ENCODE measurements at regions not wholly inside any gene's neighbourhood (a gene's known extent, or its start where the extent isn't known, plus 50 kb on each side); places are given as distances from the start of the nearest gene placed in this dataset.
"Not testable (repeated sequence)": the region's sequence is repeated elsewhere in the genome, so short reads cannot be mapped to it uniquely, and the experiment has no call there.

DNA sequence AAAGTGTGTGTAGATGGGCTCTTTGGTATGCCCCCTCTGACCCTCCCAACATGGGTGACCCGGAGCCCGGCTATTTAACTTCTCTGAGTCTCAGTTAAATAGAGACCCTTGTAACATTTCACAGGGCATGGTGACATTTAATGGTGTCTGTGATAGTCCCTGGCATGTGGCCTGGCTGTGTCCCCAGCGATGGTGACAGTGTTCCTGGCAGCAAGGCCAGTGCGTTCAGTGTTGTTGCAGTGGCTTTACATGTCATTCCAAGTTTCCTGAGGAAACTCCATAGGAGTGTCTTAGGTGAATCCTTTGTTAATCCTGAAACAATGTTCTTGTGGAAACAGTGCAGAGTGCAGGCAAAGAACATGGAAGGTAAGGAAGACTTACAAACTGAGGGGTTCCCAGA lies 137.0 kb downstream of the RAMP3 start:
- H3K36me3 ChIP-seq (ENCODE audit: control insufficient read depth in 5 of 5, insufficient read depth in 5 of 5, low read length in 5 of 5), result no peaks in the 10 kb centered on the region
- H3K27ac ChIP-seq (ENCODE audit: low read depth, low read length), result no peak overlapping the region
- H3K4me3 ChIP-seq (ENCODE audit: low read depth in 1 of 5, low read length in 5 of 5), result no peak overlapping the region
- H3K9me3 ChIP-seq (ENCODE audit: control insufficient read depth in 5 of 5, low read length in 5 of 5), result peaks cover 0 to 3% (median 0%) of the 10 kb centered on the region in 5 donors
- no peaks in the 10 kb centered on the region for H3K4me1 ChIP-seq (ENCODE audit: control insufficient read depth in 5 of 5, insufficient read depth in 5 of 5, low read length in 5 of 5)
- H3K9ac ChIP-seq (ENCODE audit: low read length in 5 of 5), result no peak overlapping the region
- peaks cover 0 to 7% (median 2%) of the 10 kb centered on the region in 5 donors for H3K27me3 ChIP-seq (ENCODE audit: control insufficient read depth in 5 of 5, insufficient read depth in 4 of 5, low read length in 5 of 5)

DNA sequence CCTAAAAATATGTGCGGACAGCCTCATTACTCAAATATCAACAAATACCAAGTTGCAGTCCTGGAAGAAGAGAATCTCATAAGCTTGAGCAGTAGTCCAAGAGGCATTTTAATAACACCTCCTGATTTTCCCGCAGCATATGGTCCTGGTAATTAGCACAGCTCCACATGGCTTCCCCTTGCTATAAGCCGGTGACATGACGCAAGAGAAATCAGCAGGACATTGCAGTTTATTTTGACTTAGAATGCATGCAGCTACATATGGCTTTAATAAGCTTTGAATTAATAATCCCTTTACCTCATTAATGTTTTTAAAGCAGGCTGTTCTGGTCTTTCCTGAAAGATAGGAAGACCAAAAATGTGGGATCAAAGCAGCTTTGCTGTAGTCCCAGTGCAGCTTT lies 137.6 kb downstream of the RAMP3 start:
- H3K27me3 ChIP-seq (ENCODE audit: control insufficient read depth in 5 of 5, insufficient read depth in 4 of 5, low read length in 5 of 5), result peaks cover 0 to 7% (median 2%) of the 10 kb centered on the region in 5 donors
- no peak overlapping the region for H3K9ac ChIP-seq (ENCODE audit: low read length in 5 of 5)
- no peak overlapping the region for H3K4me3 ChIP-seq (ENCODE audit: low read depth in 1 of 5, low read length in 5 of 5)
- H3K9me3 ChIP-seq (ENCODE audit: control insufficient read depth in 5 of 5, low read length in 5 of 5), result peaks cover 0 to 3% (median 0%) of the 10 kb centered on the region in 5 donors
- no peak overlapping the region for H3K27ac ChIP-seq (ENCODE audit: low read depth, low read length)
- no peaks in the 10 kb centered on the region for H3K36me3 ChIP-seq (ENCODE audit: control insufficient read depth in 5 of 5, insufficient read depth in 5 of 5, low read length in 5 of 5)
- H3K4me1 ChIP-seq (ENCODE audit: control insufficient read depth in 5 of 5, insufficient read depth in 5 of 5, low read length in 5 of 5), result no peaks in the 10 kb centered on the region

GRCh38 chr7:45296748-45297147 lies 139.2 kb downstream of the RAMP3 start:
- peaks cover 0 to 3% (median 0%) of the 10 kb centered on the region in 5 donors for H3K9me3 ChIP-seq (ENCODE audit: control insufficient read depth in 5 of 5, low read length in 5 of 5)
- no peaks in the 10 kb centered on the region for H3K36me3 ChIP-seq (ENCODE audit: control insufficient read depth in 5 of 5, insufficient read depth in 5 of 5, low read length in 5 of 5)
- H3K27ac ChIP-seq (ENCODE audit: low read depth, low read length), result no peak overlapping the region
- H3K9ac ChIP-seq (ENCODE audit: low read length in 5 of 5), result no peak overlapping the region
- peaks cover 0 to 7% (median 2%) of the 10 kb centered on the region in 5 donors for H3K27me3 ChIP-seq (ENCODE audit: control insufficient read depth in 5 of 5, insufficient read depth in 4 of 5, low read length in 5 of 5)
- H3K4me3 ChIP-seq (ENCODE audit: low read depth in 1 of 5, low read length in 5 of 5), result no peak overlapping the region
- H3K4me1 ChIP-seq (ENCODE audit: control insufficient read depth in 5 of 5, insufficient read depth in 5 of 5, low read length in 5 of 5), result no peaks in the 10 kb centered on the region

DNA sequence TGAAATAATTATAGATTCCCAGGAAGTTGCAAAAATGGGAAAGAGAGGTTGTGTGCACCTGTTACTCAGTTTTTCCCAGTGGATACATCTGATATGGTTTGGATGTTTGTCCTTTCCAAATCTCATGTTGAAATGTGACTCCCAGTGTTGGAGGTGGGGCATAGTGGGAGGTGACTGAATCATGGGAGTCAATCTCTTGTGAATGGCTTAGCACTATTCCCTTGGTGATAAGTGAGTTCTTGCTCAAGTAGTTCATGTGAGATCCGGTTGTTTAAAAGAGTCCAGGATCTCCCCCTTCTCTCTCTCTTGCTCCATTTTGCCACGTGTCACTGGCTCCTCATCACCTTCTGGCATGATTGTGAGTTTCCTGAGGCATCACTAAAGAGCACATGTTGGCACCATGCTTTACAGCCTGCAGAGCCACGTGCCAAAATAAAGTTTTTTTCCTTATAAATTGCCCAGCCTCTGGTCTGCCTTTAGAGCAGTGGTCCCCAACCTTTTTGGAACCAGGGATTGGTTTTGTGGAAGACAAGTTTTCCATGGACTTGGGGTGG lies 149.2 kb downstream of the RAMP3 start:
- Histone ChIP-seq H3K27ac (ENCODE audit: low read depth, low read length) (no peak overlapping the region), H3K4me1 (ENCODE audit: control insufficient read depth in 5 of 5, insufficient read depth in 5 of 5, low read length in 5 of 5) (no peaks in the 10 kb centered on the region), H3K4me3 (ENCODE audit: low read depth in 1 of 5, low read length in 5 of 5) (no peak overlapping the region), H3K27me3 (ENCODE audit: control insufficient read depth in 5 of 5, insufficient read depth in 4 of 5, low read length in 5 of 5) (no peaks in the 10 kb centered on the region), H3K9ac (ENCODE audit: low read length in 5 of 5) (no peak overlapping the region), H3K9me3 (ENCODE audit: control insufficient read depth in 5 of 5, low read length in 5 of 5) (peaks cover 0 to 20% (median 8%) of the 10 kb centered on the region in 5 donors), H3K36me3 (ENCODE audit: control insufficient read depth in 5 of 5, insufficient read depth in 5 of 5, low read length in 5 of 5) (no peaks in the 10 kb centered on the region)

DNA sequence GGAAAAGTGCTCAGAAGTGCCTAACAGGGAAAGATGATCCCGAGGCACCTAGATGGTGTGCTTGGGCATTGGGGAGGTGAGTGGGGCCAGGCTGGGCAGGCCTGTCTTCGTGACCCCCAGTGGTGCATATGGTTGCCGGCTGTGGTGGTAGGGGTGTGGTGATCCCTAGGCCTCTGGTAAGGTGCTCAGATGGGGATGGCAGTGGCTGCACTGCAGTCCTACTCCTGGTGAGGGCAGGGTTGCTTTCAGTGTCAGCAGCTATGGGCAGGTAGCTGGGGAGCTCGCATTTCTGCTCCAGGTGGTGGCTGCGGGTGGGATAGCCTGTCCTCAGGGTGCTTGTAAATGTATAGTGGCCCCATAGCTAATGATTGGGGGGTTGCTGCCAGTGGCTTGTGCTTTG lies 154.0 kb downstream of the RAMP3 start:
- H3K4me3 ChIP-seq (ENCODE audit: low read depth in 1 of 5, low read length in 5 of 5), result no peak overlapping the region
- H3K27me3 ChIP-seq (ENCODE audit: control insufficient read depth in 5 of 5, insufficient read depth in 4 of 5, low read length in 5 of 5), result peaks cover 0 to 3% (median 0%) of the 10 kb centered on the region in 5 donors
- H3K4me1 ChIP-seq (ENCODE audit: control insufficient read depth in 5 of 5, insufficient read depth in 5 of 5, low read length in 5 of 5), result peaks cover 0 to 3% (median 0%) of the 10 kb centered on the region in 5 donors
- H3K36me3 ChIP-seq (ENCODE audit: control insufficient read depth in 5 of 5, insufficient read depth in 5 of 5, low read length in 5 of 5), result no peaks in the 10 kb centered on the region
- peaks cover 0 to 25% (median 8%) of the 10 kb centered on the region in 5 donors for H3K9me3 ChIP-seq (ENCODE audit: control insufficient read depth in 5 of 5, low read length in 5 of 5)
- no peak overlapping the region for H3K9ac ChIP-seq (ENCODE audit: low read length in 5 of 5)
- H3K27ac ChIP-seq (ENCODE audit: low read depth, low read length), result no peak overlapping the region

GRCh38 chr7:45315512-45315911 lies 157.9 kb downstream of the RAMP3 start:
- H3K9me3 ChIP-seq (ENCODE audit: control insufficient read depth in 5 of 5, low read length in 5 of 5), result peaks cover 0 to 18% (median 8%) of the 10 kb centered on the region in 5 donors

GRCh38 chr7:45324683-45325237 lies 167.2 kb downstream of the RAMP3 start:
- Histone ChIP-seq H3K36me3 (ENCODE audit: control insufficient read depth in 5 of 5, insufficient read depth in 5 of 5, low read length in 5 of 5) (no peaks in the 10 kb centered on the region), H3K9ac (ENCODE audit: low read length in 5 of 5) (no peak overlapping the region), H3K27me3 (ENCODE audit: control insufficient read depth in 5 of 5, insufficient read depth in 4 of 5, low read length in 5 of 5) (no peaks in the 10 kb centered on the region), H3K27ac (ENCODE audit: low read depth, low read length) (no peak overlapping the region), H3K9me3 (ENCODE audit: control insufficient read depth in 5 of 5, low read length in 5 of 5) (peaks cover 0 to 8% (median 0%) of the 10 kb centered on the region in 5 donors), H3K4me1 (ENCODE audit: control insufficient read depth in 5 of 5, insufficient read depth in 5 of 5, low read length in 5 of 5) (peaks cover 0 to 13% (median 0%) of the 10 kb centered on the region in 5 donors), H3K4me3 (ENCODE audit: low read depth in 1 of 5, low read length in 5 of 5) (no peak overlapping the region)

More at GRCh38 chr7:45315512-45315911, 157.9 kb downstream of the RAMP3 start:
- not testable (repeated sequence) for H3K27ac ChIP-seq (ENCODE audit: low read depth, low read length); H3K4me1 ChIP-seq (ENCODE audit: control insufficient read depth in 5 of 5, insufficient read depth in 5 of 5, low read length in 5 of 5); H3K36me3 ChIP-seq (ENCODE audit: control insufficient read depth in 5 of 5, insufficient read depth in 5 of 5, low read length in 5 of 5); H3K27me3 ChIP-seq (ENCODE audit: control insufficient read depth in 5 of 5, insufficient read depth in 4 of 5, low read length in 5 of 5); H3K9ac ChIP-seq (ENCODE audit: low read length in 5 of 5); H3K4me3 ChIP-seq (ENCODE audit: low read depth in 1 of 5, low read length in 5 of 5)

DNA sequence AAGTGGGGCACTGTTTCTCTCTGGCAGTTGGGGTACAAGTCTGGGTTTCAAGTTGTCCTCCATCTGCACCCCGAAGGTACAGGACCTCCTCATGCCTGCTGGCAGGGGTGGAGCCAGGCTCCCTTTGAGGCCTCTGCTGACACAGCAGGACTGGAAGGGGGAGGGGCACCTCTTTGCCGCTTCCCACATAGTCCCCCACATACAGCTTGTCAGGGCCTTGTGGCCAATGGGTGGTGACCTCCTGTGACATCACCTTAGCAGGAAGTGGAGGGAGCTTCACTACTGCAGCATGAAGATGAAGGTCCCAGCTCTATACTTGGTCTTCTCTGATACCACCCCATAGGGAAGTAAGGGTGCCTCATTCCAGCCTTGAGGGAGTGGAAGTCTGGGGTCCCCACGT lies 167.8 kb downstream of the RAMP3 start:
- Histone ChIP-seq H3K4me3 (ENCODE audit: low read depth in 1 of 5, low read length in 5 of 5) (no peak overlapping the region), H3K9ac (ENCODE audit: low read length in 5 of 5) (no peak overlapping the region), H3K27ac (ENCODE audit: low read depth, low read length) (no peak overlapping the region), H3K36me3 (ENCODE audit: control insufficient read depth in 5 of 5, insufficient read depth in 5 of 5, low read length in 5 of 5) (no peaks in the 10 kb centered on the region), H3K4me1 (ENCODE audit: control insufficient read depth in 5 of 5, insufficient read depth in 5 of 5, low read length in 5 of 5) (peaks cover 0 to 13% (median 0%) of the 10 kb centered on the region in 5 donors), H3K9me3 (ENCODE audit: control insufficient read depth in 5 of 5, low read length in 5 of 5) (peaks cover 0 to 8% (median 0%) of the 10 kb centered on the region in 5 donors), H3K27me3 (ENCODE audit: control insufficient read depth in 5 of 5, insufficient read depth in 4 of 5, low read length in 5 of 5) (no peaks in the 10 kb centered on the region)

- no peaks in the 10 kb centered on the region for H3K36me3 ChIP-seq (ENCODE audit: control insufficient read depth in 5 of 5, insufficient read depth in 5 of 5, low read length in 5 of 5)
- H3K9me3 ChIP-seq (ENCODE audit: control insufficient read depth in 5 of 5, low read length in 5 of 5), result peaks cover 0 to 30% (median 16%) of the 10 kb centered on the region in 5 donors
- peaks cover 0 to 13% (median 0%) of the 10 kb centered on the region in 5 donors for H3K4me1 ChIP-seq (ENCODE audit: control insufficient read depth in 5 of 5, insufficient read depth in 5 of 5, low read length in 5 of 5)
- H3K27me3 ChIP-seq (ENCODE audit: control insufficient read depth in 5 of 5, insufficient read depth in 4 of 5, low read length in 5 of 5), result peaks cover 0 to 4% (median 0%) of the 10 kb centered on the region in 5 donors
- H3K9ac ChIP-seq (ENCODE audit: low read length in 5 of 5), result no peak overlapping the region
- no peak overlapping the region for H3K4me3 ChIP-seq (ENCODE audit: low read depth in 1 of 5, low read length in 5 of 5)
- no peak overlapping the region for H3K27ac ChIP-seq (ENCODE audit: low read depth, low read length)
Measured at GRCh38 chr7:45328403-45328981, 170.9 kb downstream of the RAMP3 start.

GRCh38 chr7:45331563-45331962 lies 174.0 kb downstream of the RAMP3 start:
- no peak overlapping the region for H3K9ac ChIP-seq (ENCODE audit: low read length in 5 of 5)
- peaks cover 0 to 5% (median 0%) of the 10 kb centered on the region in 5 donors for H3K27me3 ChIP-seq (ENCODE audit: control insufficient read depth in 5 of 5, insufficient read depth in 4 of 5, low read length in 5 of 5)
- H3K36me3 ChIP-seq (ENCODE audit: control insufficient read depth in 5 of 5, insufficient read depth in 5 of 5, low read length in 5 of 5), result no peaks in the 10 kb centered on the region
- H3K4me1 ChIP-seq (ENCODE audit: control insufficient read depth in 5 of 5, insufficient read depth in 5 of 5, low read length in 5 of 5), result peaks cover 0 to 13% (median 0%) of the 10 kb centered on the region in 5 donors
- no peak overlapping the region for H3K4me3 ChIP-seq (ENCODE audit: low read depth in 1 of 5, low read length in 5 of 5)
- no peak overlapping the region for H3K27ac ChIP-seq (ENCODE audit: low read depth, low read length)
- peaks cover 0 to 28% (median 16%) of the 10 kb centered on the region in 5 donors for H3K9me3 ChIP-seq (ENCODE audit: control insufficient read depth in 5 of 5, low read length in 5 of 5)

All from subcutaneous abdominal adipose tissue (tissue), 5 donors.